ENCODE measurements at regions not wholly inside any gene's neighbourhood (a gene's known extent, or its start where the extent isn't known, plus 50 kb on each side); places are given as distances from the start of the nearest gene placed in this dataset.

DNA sequence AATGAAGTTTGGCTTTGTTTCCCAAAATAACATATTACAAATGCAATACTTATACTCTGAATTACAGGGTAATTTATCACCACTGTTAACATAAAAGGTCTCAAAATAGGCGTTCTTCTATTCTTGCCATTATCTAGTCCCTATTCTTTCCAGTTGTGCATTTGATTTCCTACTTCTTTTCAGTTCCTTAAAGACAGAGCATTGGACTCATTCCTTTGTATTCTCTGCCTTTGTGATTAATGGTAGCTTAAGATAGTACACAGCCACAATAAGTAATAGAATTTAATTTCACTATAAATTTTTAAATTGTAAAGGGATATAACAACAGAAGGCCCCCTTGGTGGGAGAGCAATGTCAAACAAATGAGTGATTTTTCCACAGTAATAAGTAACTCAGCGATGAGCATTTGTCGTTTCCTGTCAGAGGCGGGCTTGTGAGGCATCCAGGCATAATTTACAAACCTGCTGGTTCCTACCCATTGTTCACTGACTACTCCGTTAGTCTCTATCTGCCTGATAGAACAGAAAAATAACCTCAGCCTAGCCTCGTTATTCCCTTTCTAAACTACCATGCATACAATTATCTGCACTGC, 456.6 kb upstream of the REG3G start:
- Mint-ChIP-seq H3K9me3 (peaks cover 16 to 17% of the 10 kb centered on the region in 2 donors), H3K4me1 (no peaks in the 10 kb centered on the region), H3K27ac (no peak overlapping the region), H3K27me3 (ENCODE audit: low read depth in 2 of 2) (no peaks in the 10 kb centered on the region), H3K4me3 (no peak overlapping the region), H3K36me3 (no peaks in the 10 kb centered on the region)
- H3K36me3 ChIP-seq (ENCODE audit: control insufficient read depth, insufficient read depth, low read length) = no peaks in the 10 kb centered on the region
- TF ChIP-seq, protein P1, sequence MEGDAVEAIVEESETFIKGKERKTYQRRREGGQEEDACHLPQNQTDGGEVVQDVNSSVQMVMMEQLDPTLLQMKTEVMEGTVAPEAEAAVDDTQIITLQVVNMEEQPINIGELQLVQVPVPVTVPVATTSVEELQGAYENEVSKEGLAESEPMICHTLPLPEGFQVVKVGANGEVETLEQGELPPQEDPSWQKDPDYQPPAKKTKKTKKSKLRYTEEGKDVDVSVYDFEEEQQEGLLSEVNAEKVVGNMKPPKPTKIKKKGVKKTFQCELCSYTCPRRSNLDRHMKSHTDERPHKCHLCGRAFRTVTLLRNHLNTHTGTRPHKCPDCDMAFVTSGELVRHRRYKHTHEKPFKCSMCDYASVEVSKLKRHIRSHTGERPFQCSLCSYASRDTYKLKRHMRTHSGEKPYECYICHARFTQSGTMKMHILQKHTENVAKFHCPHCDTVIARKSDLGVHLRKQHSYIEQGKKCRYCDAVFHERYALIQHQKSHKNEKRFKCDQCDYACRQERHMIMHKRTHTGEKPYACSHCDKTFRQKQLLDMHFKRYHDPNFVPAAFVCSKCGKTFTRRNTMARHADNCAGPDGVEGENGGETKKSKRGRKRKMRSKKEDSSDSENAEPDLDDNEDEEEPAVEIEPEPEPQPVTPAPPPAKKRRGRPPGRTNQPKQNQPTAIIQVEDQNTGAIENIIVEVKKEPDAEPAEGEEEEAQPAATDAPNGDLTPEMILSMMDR (IDR thresholded peaks at IDR 0.05) = no peak
- no peaks in the 10 kb centered on the region for H3K27me3 ChIP-seq (ENCODE audit: control insufficient read depth, insufficient read depth, low read length)
- 81% methylated on average over 6 of the region's 6 CpGs for WGBS (ENCODE audit: insufficient coverage)
- ATAC-seq (no peak), DNase-seq (no peak)
- H3K4me1 ChIP-seq (ENCODE audit: control insufficient read depth, insufficient read depth, low read length) = no peaks in the 10 kb centered on the region
- no peak overlapping the region for H3K4me3 ChIP-seq (ENCODE audit: low read length)
- H3K9me3 ChIP-seq (ENCODE audit: control insufficient read depth, insufficient read depth, low read length) = peaks cover 8% of the 10 kb centered on the region
- no peak overlapping the region for H3K27ac ChIP-seq (ENCODE audit: low read length)
- intact Hi-C loops (cut with micrococcal nuclease) = no loop called here

DNA sequence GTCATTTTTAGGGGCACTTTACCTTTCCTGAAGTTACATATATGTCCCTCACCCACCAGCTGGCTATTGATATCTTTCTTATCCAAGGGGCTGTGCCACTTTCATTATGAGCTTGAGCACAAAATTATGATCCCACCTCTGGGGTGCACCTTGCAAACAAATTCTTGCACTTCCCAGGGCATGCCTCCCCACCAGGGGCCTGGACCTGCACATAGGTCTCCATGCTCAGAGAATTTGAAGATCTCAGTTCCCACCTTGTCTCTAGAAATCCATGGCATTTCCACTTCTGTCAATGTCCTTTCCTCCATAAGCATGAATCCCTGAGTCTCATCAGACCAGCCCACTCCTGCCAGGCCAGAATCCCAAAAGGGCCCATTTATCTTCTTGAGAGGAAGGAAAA, 449.1 kb upstream of the REG3G start:
- Mint-ChIP-seq H3K27ac (no peak overlapping the region), H3K4me3 (no peak overlapping the region), H3K27me3 (ENCODE audit: low read depth in 2 of 2) (no peaks in the 10 kb centered on the region), H3K36me3 (no peaks in the 10 kb centered on the region), H3K4me1 (no peaks in the 10 kb centered on the region), H3K9me3 (peaks cover 8 to 16% of the 10 kb centered on the region in 2 donors)
- TF ChIP-seq, protein P1 (IDR thresholded peaks at IDR 0.05) = no peak
- no peaks in the 10 kb centered on the region for H3K4me1 ChIP-seq (ENCODE audit: control insufficient read depth, insufficient read depth, low read length)
- DNase-seq (no peak), ATAC-seq (no peak)
- H3K27me3 ChIP-seq (ENCODE audit: control insufficient read depth, insufficient read depth, low read length) = no peaks in the 10 kb centered on the region
- no peaks in the 10 kb centered on the region for H3K36me3 ChIP-seq (ENCODE audit: control insufficient read depth, insufficient read depth, low read length)
- no peaks in the 10 kb centered on the region for H3K9me3 ChIP-seq (ENCODE audit: control insufficient read depth, insufficient read depth, low read length)
- no peak overlapping the region for H3K27ac ChIP-seq (ENCODE audit: low read length)
- no peak overlapping the region for H3K4me3 ChIP-seq (ENCODE audit: low read length)
- intact Hi-C loops (cut with micrococcal nuclease) = no loop called here

DNA sequence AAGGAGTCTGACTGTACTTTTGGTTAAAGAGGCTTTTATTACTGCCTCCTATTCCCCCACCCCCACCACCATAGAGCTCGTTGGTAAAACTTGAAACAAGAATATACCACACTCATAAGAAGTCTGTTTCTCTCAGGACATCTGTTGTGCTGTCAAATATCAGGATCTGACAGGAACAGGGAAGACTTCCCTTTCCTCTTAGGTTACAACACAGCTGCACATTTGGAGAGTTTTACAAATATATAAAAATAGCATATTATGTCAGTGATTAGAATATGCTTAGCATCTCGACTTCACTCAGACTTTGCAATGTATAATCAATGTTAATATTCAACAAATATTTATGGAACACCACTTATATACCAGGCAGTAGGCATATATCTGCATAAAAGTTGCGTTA, 439.6 kb upstream of the REG3G start:
- no peaks in the 10 kb centered on the region for H3K4me1 ChIP-seq (ENCODE audit: control insufficient read depth, insufficient read depth, low read length)
- no peak overlapping the region for H3K27ac ChIP-seq (ENCODE audit: low read length)
- no peaks in the 10 kb centered on the region for H3K4me1 Mint-ChIP-seq

More for the DNA sequence above, 439.6 kb upstream of the REG3G start:
- Mint-ChIP-seq H3K27ac (no peak overlapping the region), H3K27me3 (ENCODE audit: low read depth in 2 of 2) (no peaks in the 10 kb centered on the region), H3K4me3 (no peak overlapping the region), H3K36me3 (peaks cover 15% of the 10 kb centered on the region), H3K9me3 (peaks cover 20 to 24% of the 10 kb centered on the region in 2 donors)
- H3K4me3 ChIP-seq (ENCODE audit: low read length) = no peak overlapping the region
- H3K27me3 ChIP-seq (ENCODE audit: control insufficient read depth, insufficient read depth, low read length) = no peaks in the 10 kb centered on the region
- DNase-seq (no peak), ATAC-seq (no peak)
- intact Hi-C loops (cut with micrococcal nuclease) = no loop called here
- TF ChIP-seq, protein P1 (IDR thresholded peaks at IDR 0.05) = no peak
- 27% methylated on average over 2 of the region's 3 CpGs for WGBS (ENCODE audit: insufficient coverage)
- H3K36me3 ChIP-seq (ENCODE audit: control insufficient read depth, insufficient read depth, low read length) = no peaks in the 10 kb centered on the region
- H3K9me3 ChIP-seq (ENCODE audit: control insufficient read depth, insufficient read depth, low read length) = peaks cover 4% of the 10 kb centered on the region

Measured in natural killer cell (primary cell).